IPS DF 6.9 (cell line): ENCODE measurements at regions not wholly inside any gene's neighbourhood (a gene's known extent, or its start where the extent isn't known, plus 50 kb on each side); places are given as distances from the start of the nearest gene placed in this dataset.

Source experiments
- DNase-seq: peaks from one replicate; pipeline ENCODE4 v3.0.0-alpha.2; 2013; ENCODE audit warnings: low read depth, low spot score
- H3K27ac ChIP-seq: one replicate; pipeline ENCODE4 v1.5.1; 2013; ENCODE audit warnings: low read length, control low read depth
- H3K27me3 ChIP-seq: 2 replicates; pipeline ENCODE4 v1.6.1; 2013; ENCODE audit warnings: mild to moderate bottlenecking, low read length; ENCODE audit not compliant: control insufficient read depth, insufficient read depth
- H3K36me3 ChIP-seq: 2 replicates; pipeline ENCODE4 v1.6.1; 2013; ENCODE audit warnings: low read length; ENCODE audit not compliant: control insufficient read depth, insufficient read depth
- H3K4me1 ChIP-seq: 2 replicates; pipeline ENCODE4 v1.6.1; 2013; ENCODE audit warnings: low read length; ENCODE audit not compliant: control insufficient read depth, insufficient read depth
- H3K4me3 ChIP-seq: 2 replicates; pipeline ENCODE4 v1.5.1; 2013; ENCODE audit warnings: mild to moderate bottlenecking, low read length
- H3K9me3 ChIP-seq: 2 replicates; pipeline ENCODE4 v1.6.1; 2013; ENCODE audit warnings: low read length, inconsistent platforms; ENCODE audit not compliant: control insufficient read depth, insufficient read depth
- WGBS: extraction: QIAGEN DNeasy Blood & Tissue Kit; methylation state at CpG from one replicate; pipeline ENCODE4 v1.1.7; 2013; ENCODE audit warnings: mixed read lengths, missing lambda C conversion rate; ENCODE audit not compliant: insufficient read length, insufficient coverage; 5-methylcytosine and 5-hydroxymethylcytosine counted together

GRCh38 chr2:128548461-128548891 lies 229.8 kb upstream of the HS6ST1 start:
- no peak overlapping the region for H3K27ac ChIP-seq
- no peaks in the 10 kb centered on the region for H3K9me3 ChIP-seq
- no peaks in the 10 kb centered on the region for H3K27me3 ChIP-seq
- H3K36me3 ChIP-seq, result no peaks in the 10 kb centered on the region
- WGBS, result no CpG with 5 or more reads among the region's 9 CpGs
- no peak overlapping the region for H3K4me3 ChIP-seq
- DNase-seq, result no peak
- no peaks in the 10 kb centered on the region for H3K4me1 ChIP-seq

GRCh38 chr2:128549094-128549493 lies 230.4 kb upstream of the HS6ST1 start:
- no peak overlapping the region for H3K27ac ChIP-seq
- no peaks in the 10 kb centered on the region for H3K4me1 ChIP-seq
- no CpG with 5 or more reads among the region's 5 CpGs for WGBS
- no peaks in the 10 kb centered on the region for H3K9me3 ChIP-seq
- DNase-seq, result no peak
- H3K36me3 ChIP-seq, result no peaks in the 10 kb centered on the region
- no peak overlapping the region for H3K4me3 ChIP-seq
- no peaks in the 10 kb centered on the region for H3K27me3 ChIP-seq

GRCh38 chr2:128549646-128550260 lies 231.1 kb upstream of the HS6ST1 start:
- no CpG with 5 or more reads among the region's 11 CpGs for WGBS
- Histone ChIP-seq H3K4me3 (no peak overlapping the region), H3K27ac (no peak overlapping the region)

GRCh38 chr2:128550389-128550788 lies 231.7 kb upstream of the HS6ST1 start:
- H3K4me3 ChIP-seq, result no peak overlapping the region
- no peak overlapping the region for H3K27ac ChIP-seq
- WGBS, result no CpG with 5 or more reads among the region's 6 CpGs
- no peaks in the 10 kb centered on the region for H3K4me1 ChIP-seq
- H3K36me3 ChIP-seq, result no peaks in the 10 kb centered on the region
- H3K9me3 ChIP-seq, result no peaks in the 10 kb centered on the region
- DNase-seq, result no peak
- H3K27me3 ChIP-seq, result no peaks in the 10 kb centered on the region

More at GRCh38 chr2:128549646-128550260, 231.1 kb upstream of the HS6ST1 start:
- no peaks in the 10 kb centered on the region for H3K4me1 ChIP-seq
- no peaks in the 10 kb centered on the region for H3K36me3 ChIP-seq
- no peaks in the 10 kb centered on the region for H3K9me3 ChIP-seq
- H3K27me3 ChIP-seq, result no peaks in the 10 kb centered on the region
- DNase-seq, result no peak

GRCh38 chr2:128550801-128551416 lies 232.2 kb upstream of the HS6ST1 start:
- no peaks in the 10 kb centered on the region for H3K9me3 ChIP-seq
- WGBS, result no CpG with 5 or more reads among the region's 9 CpGs
- no peak overlapping the region for H3K4me3 ChIP-seq
- no peaks in the 10 kb centered on the region for H3K27me3 ChIP-seq
- H3K27ac ChIP-seq, result no peak overlapping the region
- H3K36me3 ChIP-seq, result no peaks in the 10 kb centered on the region
- no peak for DNase-seq
- no peaks in the 10 kb centered on the region for H3K4me1 ChIP-seq

GRCh38 chr2:128551435-128551834 lies 232.8 kb upstream of the HS6ST1 start:
- H3K36me3 ChIP-seq, result no peaks in the 10 kb centered on the region
- H3K9me3 ChIP-seq, result no peaks in the 10 kb centered on the region
- WGBS, result no CpG with 5 or more reads among the region's 7 CpGs
- no peak for DNase-seq
- H3K27me3 ChIP-seq, result no peaks in the 10 kb centered on the region
- H3K27ac ChIP-seq, result no peak overlapping the region
- H3K4me3 ChIP-seq, result no peak overlapping the region
- H3K4me1 ChIP-seq, result no peaks in the 10 kb centered on the region

- H3K4me1 ChIP-seq, result no peaks in the 10 kb centered on the region
- no peaks in the 10 kb centered on the region for H3K9me3 ChIP-seq
- no peak overlapping the region for H3K4me3 ChIP-seq
- WGBS, result no CpG with 5 or more reads among the region's 8 CpGs
- H3K36me3 ChIP-seq, result no peaks in the 10 kb centered on the region
- H3K27ac ChIP-seq, result no peak overlapping the region
- no peaks in the 10 kb centered on the region for H3K27me3 ChIP-seq
- no peak for DNase-seq
These were observed 233.6 kb upstream of the HS6ST1 start for GRCh38 chr2:128552141-128552805.

- no peak for DNase-seq
- Histone ChIP-seq H3K4me1 (no peaks in the 10 kb centered on the region), H3K27me3 (no peaks in the 10 kb centered on the region), H3K27ac (no peak overlapping the region), H3K4me3 (no peak overlapping the region), H3K9me3 (no peaks in the 10 kb centered on the region), H3K36me3 (no peaks in the 10 kb centered on the region)
- no CpG with 5 or more reads among the region's 11 CpGs for WGBS
These were observed 234.3 kb upstream of the HS6ST1 start for GRCh38 chr2:128552806-128553551.

- Histone ChIP-seq H3K27ac (no peak overlapping the region), H3K27me3 (no peaks in the 10 kb centered on the region), H3K4me3 (no peak overlapping the region), H3K4me1 (no peaks in the 10 kb centered on the region), H3K9me3 (no peaks in the 10 kb centered on the region), H3K36me3 (no peaks in the 10 kb centered on the region)
- no CpG with 5 or more reads among the region's 7 CpGs for WGBS
- no peak for DNase-seq
These were observed 235.6 kb upstream of the HS6ST1 start for GRCh38 chr2:128554151-128554769.

GRCh38 chr2:128555433-128555832 lies 236.8 kb upstream of the HS6ST1 start:
- Histone ChIP-seq H3K36me3 (no peaks in the 10 kb centered on the region), H3K4me1 (no peaks in the 10 kb centered on the region), H3K4me3 (no peak overlapping the region), H3K27ac (no peak overlapping the region), H3K27me3 (no peaks in the 10 kb centered on the region), H3K9me3 (no peaks in the 10 kb centered on the region)
- no peak for DNase-seq
- WGBS, result no CpG with 5 or more reads among the region's 1 CpG
